ENCODE measurements at regions not wholly inside any gene's neighbourhood (a gene's known extent, or its start where the extent isn't known, plus 50 kb on each side); places are given as distances from the start of the nearest gene placed in this dataset.

GRCh38 chr17:13085578-13085977 is 67.8 kb upstream of the ELAC2 start:
- no peak overlapping the region for H3K27ac ChIP-seq
- TF ChIP-seq POLR2A (IDR thresholded peaks at IDR 0.05), result no peak
- no peak for TF ChIP-seq CTCF (IDR thresholded peaks at IDR 0.05)
- H3K4me3 ChIP-seq, result no peak overlapping the region
- no peaks in the 10 kb centered on the region for H3K9me3 ChIP-seq
- WGBS, 4 donors, result 46 to 59% (median 50%) methylated on average over 2 of the region's 2 CpGs
- H3K27me3 ChIP-seq, result peaks cover 0 to 8% (median 0%) of the 10 kb centered on the region in 9 donors
- DNase-seq (no peak), ATAC-seq (no peak)
- H3K4me1 ChIP-seq, result peaks cover 0 to 4% (median 0%) of the 10 kb centered on the region in 12 donors
- intact Hi-C loops (cut with DNase I), result no loop called here
- no peaks in the 10 kb centered on the region for H3K36me3 ChIP-seq

GRCh38 chr17:13084420-13084819 is 66.6 kb upstream of the ELAC2 start:
- no peak for DNase-seq
- TF ChIP-seq POLR2A (IDR thresholded peaks at IDR 0.05) (no peak), CTCF (IDR thresholded peaks at IDR 0.05) (no peak)
- no peak overlapping the region for H3K4me3 ChIP-seq
- H3K27ac ChIP-seq, result no peak overlapping the region
- no peak for ATAC-seq
- intact Hi-C loops (cut with DNase I), result no loop called here
- H3K27me3 ChIP-seq, result peaks cover 0 to 8% (median 0%) of the 10 kb centered on the region in 9 donors
- no peaks in the 10 kb centered on the region for H3K9me3 ChIP-seq
- 43 to 57% (median 49%) methylated on average over 3 of the region's 3 CpGs for WGBS, 4 donors
- H3K4me1 ChIP-seq, result peaks cover 0 to 4% (median 0%) of the 10 kb centered on the region in 12 donors
- H3K36me3 ChIP-seq, result no peaks in the 10 kb centered on the region

GRCh38 chr17:13078591-13079385 is 61.0 kb upstream of the ELAC2 start:
- no peak overlapping the region for H3K4me3 ChIP-seq
- no peaks in the 10 kb centered on the region for H3K36me3 ChIP-seq
- TF ChIP-seq CTCF (IDR thresholded peaks at IDR 0.05) (no peak), POLR2A (IDR thresholded peaks at IDR 0.05) (no peak)
- H3K27me3 ChIP-seq, result no peaks in the 10 kb centered on the region
- intact Hi-C loops (cut with DNase I), result no loop called here
- H3K27ac ChIP-seq, result no peak overlapping the region
- no peaks in the 10 kb centered on the region for H3K4me1 ChIP-seq
- 76 to 78% (median 76%) methylated on average over 12 of the region's 12 CpGs for WGBS, 4 donors
- ATAC-seq (no peak), DNase-seq (no peak)
- H3K9me3 ChIP-seq, result no peaks in the 10 kb centered on the region

- no peak overlapping the region for H3K4me3 ChIP-seq
- no peaks in the 10 kb centered on the region for H3K27me3 ChIP-seq
- ATAC-seq (no peak), DNase-seq (no peak)
- no peak overlapping the region for H3K27ac ChIP-seq
- no peak for TF ChIP-seq POLR2A (IDR thresholded peaks at IDR 0.05)
- no peak for TF ChIP-seq CTCF (IDR thresholded peaks at IDR 0.05)
- H3K36me3 ChIP-seq, result no peaks in the 10 kb centered on the region
- H3K9me3 ChIP-seq, result no peaks in the 10 kb centered on the region
- H3K4me1 ChIP-seq, result peaks cover 0 to 7% (median 0%) of the 10 kb centered on the region in 12 donors
- WGBS, 4 donors, result 83 to 93% (median 90%) methylated on average over 4 of the region's 4 CpGs
- intact Hi-C loops (cut with DNase I), result no loop called here
Measured at GRCh38 chr17:13076905-13077304, 59.1 kb upstream of the ELAC2 start.

Data from heart left ventricle (tissue), 16 donors.